Medulla oblongata (tissue), 1 donor: ENCODE measurements at regions not wholly inside any gene's neighbourhood (a gene's known extent, or its start where the extent isn't known, plus 50 kb on each side); places are given as distances from the start of the nearest gene placed in this dataset.
"Not testable (repeated sequence)": the region's sequence is repeated elsewhere in the genome, so short reads cannot be mapped to it uniquely, and the experiment has no call there.

Experiments used
- DNase-seq: peaks from one replicate; pipeline ENCODE4 v3.0.0-alpha.2; 2015; ENCODE audit errors: extremely low spot score

DNA sequence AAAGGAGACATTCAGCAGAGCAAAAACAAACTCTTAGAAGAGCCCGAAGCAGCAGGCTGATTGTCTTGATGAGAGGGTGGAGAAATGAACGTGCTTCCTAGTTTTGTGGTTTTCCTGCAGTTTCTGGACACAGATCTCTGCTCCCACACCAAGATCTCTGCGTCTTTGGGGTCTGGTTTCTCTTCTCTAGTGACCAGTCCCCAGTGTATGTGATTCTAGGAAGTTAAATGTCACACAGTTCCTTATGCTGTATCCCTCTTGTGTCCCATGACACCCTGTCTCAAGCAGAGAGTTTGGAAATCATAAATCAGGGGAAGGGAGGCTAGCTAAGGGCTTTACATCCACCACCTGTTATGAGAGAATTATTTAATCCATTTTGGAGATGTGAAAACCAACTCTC, 55.4 kb upstream of the KLF14 start:
- DNase-seq = no peak

DNA sequence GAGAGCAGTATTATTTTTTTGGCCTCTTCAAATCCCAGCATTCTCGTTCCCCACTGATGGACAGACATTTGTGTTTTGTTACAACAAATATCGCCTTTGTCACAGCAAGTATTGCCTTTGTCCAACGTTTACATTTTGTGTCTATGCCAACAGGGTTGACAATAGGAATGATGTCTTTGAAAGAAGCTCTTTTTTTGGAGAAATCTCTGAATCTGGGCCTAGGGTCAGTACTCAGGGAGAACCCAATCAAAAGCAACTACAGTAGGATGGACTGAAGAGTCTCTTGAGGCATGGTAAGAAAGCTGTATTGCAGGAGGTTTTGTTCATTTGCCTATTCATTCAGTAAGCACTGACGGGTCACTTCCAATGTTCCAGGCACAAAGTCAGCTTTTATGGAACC, 57.7 kb upstream of the KLF14 start:
- DNase-seq = peak; percentile 74

DNA sequence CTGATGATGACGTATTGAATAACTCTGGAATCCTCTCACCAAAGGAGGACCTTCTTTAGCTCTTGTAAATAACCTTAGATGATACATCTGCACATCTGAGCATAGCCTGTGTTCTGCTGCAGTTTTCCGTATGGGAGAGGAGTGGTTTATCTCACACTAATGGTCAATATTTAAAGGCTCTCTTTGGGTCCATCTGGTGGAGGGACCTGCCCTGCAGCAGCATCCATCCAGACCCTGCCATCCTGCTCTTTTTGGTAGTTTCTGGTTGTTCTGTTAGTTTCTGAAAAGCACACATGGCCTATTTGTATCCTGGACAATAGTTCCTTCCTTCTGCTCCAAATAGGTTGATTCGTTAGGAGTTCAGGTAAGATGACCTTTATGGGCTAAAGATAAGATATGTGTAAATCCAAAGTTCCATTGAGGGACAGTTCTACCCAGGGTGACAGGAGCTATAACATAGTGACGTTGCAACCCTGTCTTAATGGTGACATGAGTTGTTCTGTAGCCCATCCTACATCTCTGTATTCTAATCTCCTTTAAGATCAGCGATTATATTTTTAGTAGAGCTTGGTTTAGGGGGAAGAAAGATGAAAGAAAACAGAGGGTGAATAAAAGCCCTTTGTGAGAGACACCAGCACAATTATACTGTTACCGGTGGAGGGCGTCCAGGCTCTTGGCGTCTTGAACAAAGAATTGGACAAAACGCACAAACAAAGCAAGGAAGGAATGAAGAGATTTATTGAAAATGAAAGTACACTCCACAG, 60.0 kb upstream of the KLF14 start:
- peak; percentile 40 for DNase-seq

DNA sequence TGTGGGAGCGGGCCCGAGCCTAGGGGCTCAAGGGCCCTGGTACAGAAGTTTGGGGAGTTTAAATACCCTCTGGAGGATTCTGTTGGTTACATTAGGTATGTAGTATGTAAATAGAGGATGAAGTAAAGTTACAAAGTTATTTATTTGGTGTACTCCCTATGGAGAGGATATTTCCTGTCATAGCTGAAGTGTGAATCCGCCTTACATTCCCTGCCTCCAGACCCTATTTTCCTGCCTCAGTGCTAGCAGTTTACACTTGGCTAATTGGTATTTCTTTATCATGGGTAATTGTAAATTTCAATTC, 60.6 kb upstream of the KLF14 start:
- no peak for DNase-seq

DNA sequence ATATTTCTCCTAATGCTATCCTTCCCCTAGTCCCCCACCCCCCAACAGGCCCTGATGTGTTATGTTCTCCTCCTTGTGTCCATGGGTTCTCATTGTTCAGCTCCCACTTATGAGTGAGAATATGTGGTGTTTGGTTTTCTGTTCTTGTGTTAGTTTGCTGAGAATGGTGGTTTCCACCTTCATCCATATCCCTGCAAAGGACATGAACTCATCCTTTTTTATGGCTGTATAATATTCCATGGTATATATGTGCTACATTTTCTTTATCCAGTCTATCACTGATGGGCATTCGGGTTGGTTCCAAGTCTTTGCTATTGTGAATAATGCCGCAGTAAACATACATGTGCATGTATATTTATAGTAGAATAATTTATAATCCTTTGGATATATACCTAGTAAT, 62.4 kb upstream of the KLF14 start:
- DNase-seq = not testable (repeated sequence)

DNA sequence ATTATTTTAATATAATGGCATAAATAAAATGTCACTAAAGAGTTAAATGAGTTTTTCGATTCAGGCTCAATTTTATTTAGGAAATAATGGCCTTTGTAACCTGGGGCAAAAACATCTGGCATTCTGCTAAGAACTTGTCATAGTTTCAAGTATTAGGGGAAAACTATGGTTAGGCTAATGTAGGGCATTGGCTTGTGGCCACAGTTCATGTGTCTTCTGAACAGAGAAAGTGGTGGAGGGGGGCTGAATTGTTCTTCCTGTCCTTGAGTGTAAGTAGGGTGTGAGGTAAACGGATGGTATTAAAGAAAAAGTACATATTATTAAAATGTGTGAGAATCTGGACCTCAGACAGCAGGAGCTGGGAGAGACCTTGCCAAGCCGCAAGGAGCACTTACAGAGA, 69.1 kb upstream of the KLF14 start:
- DNase-seq = no peak

DNA sequence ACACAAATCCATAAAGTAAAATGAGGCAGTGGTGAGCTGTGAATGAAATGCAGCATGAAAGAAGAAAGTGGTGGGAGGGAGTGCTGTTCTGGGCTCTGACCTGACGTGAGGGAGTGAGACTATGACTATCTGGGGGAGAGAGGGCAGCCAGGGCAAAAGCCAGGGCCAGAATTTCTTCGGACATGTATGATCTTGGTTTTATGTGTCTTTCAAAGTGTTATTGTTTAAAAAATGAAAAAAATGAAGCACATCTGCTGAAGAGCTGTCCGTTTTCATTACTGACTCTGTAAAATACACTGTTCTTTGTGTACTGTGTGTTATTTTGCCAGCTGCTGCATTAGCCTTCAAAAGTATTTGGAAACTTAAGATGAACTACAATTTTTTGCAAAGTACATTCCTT, 70.2 kb upstream of the KLF14 start:
- DNase-seq = no peak

DNA sequence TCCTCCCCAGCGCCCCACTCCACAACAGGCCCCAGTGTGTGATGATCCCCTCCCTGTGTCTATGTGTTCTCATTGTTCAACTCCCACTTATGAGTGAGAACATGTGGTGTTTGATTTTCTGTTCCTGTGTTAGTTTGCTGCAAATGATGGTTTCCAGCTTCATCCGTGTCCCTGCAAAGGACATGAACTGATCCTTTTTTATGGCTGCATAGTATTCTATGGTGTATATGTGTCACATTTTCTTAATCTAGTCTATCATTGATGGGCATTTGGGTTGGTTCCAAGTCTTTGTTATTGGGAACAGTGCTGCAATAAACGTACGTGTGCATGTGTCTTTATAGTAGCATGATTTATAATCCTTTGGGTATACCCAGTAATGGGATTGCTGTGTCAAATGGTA, 78.8 kb upstream of the KLF14 start:
- DNase-seq = not testable (repeated sequence)

DNA sequence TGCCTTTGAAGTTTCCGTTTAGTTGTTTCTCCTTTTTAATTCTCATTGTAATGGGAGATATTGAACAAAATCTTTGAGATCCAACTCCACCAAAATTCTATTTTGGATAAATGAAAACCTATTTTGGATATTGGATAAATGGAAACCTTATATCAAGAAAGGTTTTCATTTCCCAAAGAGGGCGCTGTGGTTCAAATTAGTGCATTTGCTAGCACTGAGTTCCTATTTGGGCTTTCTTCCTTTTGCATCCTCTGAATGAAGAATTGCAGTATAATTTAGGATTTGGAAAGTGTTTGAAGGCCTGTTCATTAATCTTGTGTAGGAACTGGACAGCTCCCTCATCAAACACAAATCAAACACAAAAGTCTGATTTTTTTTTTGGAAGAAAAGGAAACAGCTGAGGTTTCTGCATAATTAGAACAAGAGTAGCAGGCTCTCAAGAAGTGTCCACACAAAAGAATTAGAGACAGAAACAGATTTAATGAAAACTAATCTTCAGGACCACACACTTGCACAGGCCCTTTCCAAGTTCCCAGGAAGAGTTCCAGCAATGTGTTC, 80.8 kb upstream of the KLF14 start:
- peak; percentile 24 for DNase-seq

DNA sequence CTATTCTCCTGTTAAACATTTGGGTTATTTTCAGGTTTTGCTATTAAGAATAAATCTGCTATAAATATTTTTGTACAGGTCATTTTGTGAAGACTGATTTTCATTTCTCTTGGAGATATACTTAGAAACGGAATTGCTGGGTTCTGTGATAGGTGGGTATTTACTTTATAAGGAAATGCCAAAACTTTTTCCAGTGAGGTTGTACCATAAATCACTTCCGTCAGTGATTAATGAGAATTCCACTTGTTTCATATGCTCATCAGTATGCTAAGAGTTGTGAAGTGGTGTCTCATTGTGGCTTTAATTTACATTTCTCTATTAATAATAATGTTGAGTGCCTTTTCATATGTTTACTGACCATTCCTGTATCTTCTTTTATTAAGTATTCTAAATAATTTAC, 84.0 kb upstream of the KLF14 start:
- DNase-seq = no peak

DNA sequence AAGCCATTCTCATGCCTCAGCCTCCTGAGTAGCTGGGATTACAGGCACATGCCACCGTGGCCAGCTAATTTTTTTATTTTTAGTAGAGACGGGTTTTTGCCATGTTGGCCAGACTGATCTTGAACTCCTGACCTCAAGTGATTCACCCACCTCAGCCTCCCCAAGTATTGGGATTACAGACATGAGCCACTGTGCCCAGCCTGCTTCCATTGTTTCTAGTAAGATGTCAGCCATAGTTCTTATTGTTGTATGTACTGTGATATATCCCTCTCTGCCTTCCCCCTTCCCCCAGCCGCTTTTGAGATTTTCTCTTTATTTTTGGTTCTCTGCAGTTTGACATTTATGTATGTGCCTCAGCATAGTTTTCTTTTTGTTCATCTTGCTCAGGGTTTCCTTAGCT, 87.9 kb upstream of the KLF14 start:
- no peak for DNase-seq

DNA sequence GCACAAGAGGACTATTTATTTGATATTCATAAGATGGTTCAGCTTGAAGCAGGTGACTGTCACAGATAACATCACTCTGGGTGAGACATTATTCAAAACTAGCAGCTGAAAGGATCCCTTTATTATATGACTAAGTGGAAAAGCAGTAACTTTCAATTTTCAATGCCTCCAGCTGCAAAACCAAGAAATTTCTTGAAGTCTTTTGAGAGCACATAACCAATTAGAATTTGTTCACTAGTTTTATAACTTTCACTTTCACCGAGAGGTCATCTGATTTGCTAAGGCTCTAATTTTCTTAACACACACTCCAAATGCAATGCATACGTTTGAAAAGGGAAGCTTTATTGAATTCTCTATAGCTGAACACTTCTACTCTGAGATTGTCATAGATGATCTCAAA, 88.6 kb upstream of the KLF14 start:
- no peak for DNase-seq

DNA sequence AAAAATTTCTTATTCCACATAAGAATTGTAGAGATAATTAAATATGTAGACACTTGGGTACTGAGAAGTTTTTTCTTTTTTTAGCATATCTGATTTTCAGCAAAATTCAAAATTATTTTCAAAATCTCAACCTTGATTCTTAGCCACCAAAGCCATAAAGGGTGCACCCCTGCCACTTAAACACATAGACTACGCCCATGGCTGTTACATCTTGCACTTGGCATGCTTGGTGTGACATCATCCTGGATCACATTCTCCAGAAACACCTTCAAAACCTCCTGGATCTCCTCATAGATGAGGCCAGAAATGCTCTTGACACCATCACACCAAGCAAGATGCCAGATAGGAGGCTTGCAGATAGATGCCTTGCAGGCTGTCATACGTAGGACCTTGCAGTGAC, 89.1 kb upstream of the KLF14 start:
- DNase-seq = no peak

DNA sequence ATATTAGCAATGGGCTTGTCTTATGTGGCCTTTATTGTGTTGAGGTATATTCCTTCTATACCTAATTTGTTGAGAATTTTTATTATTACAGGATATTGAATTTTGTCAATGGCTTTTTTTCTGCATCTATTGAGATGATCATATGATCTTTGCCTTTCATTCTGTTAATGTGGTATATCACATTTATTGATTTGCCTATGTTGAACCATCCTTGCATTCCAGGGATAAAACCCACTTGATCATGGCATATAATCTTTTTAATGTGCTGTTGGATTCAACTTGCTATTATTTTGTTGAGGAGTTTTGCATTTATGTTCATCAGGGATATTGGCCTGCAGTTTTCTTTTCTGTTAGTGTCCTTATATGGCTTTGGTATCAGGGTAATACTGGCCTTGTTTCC, 91.8 kb upstream of the KLF14 start:
- DNase-seq = no peak

DNA sequence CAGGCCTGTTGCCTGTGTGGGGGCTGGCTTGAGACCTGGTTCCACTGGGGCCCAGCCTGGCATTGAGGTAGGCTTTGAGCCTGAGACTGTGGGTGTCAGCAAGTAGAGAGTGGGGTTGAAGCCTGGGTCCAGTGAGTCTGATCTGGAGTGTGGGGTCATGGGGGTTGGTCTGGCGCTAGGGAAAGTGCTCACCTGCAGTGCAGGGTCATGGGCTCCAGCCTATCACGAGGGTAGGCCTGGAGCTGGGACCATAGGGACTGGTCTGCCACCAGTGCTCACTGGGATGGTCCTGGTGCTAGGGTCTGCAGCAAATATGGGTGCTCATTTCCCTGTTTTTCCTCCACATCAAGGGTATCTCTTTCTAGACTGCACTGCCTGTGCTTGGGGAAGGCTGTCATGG, 95.4 kb upstream of the KLF14 start:
- no peak for DNase-seq

DNA sequence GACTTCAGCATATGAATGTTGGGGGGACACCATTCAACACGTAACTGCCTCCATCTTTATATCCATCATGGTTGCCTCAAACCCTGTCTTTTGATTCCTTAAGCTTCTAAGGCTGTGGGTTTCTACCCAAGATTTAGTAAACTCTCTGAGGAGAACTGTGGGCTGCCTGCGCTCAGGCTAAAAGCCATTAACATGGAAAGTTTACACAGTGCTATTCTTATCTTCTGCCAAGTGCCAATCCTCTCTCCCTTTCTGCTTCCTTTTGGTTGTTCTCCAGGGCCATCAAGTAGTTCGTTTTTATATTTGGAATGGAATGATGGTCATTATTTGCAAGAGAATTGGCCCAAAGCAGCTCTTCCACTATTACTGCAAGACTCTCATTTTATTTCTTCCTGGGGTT, 97.3 kb upstream of the KLF14 start:
- DNase-seq = no peak

DNA sequence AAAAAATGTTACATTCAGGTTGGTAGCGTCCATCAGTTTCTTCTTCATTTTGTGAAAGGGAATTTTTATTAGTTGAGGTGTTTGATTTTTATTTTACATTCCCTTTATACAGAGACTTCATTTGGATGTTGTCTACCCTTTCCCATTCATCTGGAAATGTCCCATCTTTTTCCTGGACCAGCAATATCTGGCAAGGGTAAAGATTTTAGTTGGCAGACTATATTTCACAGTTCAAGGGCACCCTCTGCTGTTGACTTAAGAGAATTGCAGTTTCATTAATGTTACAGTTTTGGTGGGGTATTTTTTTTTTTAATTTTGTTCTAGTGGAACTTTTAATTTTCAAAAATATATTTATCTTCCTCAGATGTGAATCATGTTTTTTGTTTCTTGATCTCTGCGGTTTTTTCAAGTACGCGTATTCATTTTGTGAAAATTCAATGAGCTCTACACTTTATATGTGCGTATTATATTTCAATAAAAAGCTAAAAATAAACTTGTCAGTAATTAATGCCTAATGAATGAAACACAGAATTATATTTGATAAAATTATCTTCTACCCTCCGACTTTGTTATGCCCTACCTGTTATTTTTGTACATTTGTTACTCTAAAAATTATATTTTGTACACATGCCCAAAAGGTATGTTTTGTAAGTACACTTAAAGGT, 97.9 kb upstream of the KLF14 start:
- peak; percentile 68 for DNase-seq

DNA sequence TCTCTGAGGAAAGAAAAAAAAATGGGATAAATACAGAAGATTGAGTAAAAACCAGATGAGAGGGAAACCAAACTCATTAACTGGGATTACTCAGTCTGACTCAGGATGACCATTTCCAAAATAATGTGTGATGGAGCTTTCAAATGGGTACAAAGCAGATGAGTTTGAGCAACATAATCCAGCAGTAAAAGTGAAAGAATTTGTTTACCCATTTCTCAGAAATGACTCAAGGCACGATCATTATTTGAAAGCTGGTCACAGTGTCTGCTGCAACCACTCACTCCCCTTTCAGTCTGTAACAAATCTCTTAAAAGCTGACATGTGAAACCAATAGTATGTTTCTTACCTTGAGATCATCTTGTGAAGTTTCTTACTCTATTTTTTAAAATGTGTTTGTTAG, 104.7 kb upstream of the KLF14 start:
- no peak for DNase-seq

DNA sequence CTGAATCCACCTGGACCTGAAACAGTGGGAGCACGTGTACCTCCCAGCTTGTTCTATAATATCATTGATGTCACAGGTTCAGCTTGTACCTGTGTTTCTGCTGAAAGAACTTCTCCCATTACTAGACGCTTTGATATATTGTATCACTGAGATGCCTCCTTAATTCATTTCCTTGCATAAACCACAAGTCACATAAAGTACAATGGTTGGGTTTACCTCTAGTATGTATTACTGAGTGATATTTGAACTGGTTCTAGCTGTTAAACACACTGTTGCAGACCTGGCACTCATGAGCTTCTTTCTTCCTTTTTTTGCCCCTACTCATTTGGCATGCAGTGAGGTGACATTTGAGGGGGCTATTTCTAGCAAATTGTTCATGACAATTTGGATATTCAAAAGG, 106.6 kb upstream of the KLF14 start:
- no peak for DNase-seq

DNA sequence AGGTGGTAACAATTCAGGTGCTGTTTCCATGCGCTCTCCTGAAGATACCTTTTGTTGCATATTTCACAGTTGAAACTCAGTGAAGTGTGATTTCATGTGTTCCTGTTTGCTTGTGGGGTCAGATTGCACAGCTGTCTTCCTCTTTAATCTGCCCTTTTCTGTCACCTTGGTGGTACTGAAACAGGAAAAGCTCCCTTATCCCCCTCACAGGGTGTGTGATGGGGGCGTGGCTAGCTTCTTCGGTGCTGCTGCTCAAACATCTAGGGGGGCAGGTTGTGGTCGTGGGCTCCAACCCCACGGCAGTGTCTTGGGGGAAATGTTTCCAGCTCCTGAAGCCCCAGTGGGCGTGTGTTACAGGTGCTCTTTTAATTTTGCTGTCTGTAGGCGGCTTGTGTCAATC, 107.4 kb upstream of the KLF14 start:
- DNase-seq = no peak

DNA sequence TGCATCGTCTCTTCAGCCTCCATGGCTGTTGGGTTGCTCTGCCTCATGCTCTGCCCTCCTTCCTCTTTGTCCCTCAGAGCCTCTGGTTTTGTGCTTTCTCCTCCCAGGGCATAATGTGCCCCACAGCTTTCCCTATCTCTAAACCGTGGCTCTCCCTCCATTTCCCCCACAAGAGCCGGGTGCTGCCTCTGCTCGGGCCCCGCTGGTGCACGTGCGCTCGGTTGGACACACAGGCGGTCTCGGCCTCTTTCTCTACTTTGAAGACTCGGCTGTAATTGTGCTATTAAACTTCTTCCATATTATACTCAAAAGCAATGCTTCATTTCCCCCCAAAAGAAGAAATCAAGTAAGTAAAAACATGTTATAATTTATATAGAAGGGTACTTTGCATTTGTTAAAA, 109.7 kb upstream of the KLF14 start:
- DNase-seq = no peak

DNA sequence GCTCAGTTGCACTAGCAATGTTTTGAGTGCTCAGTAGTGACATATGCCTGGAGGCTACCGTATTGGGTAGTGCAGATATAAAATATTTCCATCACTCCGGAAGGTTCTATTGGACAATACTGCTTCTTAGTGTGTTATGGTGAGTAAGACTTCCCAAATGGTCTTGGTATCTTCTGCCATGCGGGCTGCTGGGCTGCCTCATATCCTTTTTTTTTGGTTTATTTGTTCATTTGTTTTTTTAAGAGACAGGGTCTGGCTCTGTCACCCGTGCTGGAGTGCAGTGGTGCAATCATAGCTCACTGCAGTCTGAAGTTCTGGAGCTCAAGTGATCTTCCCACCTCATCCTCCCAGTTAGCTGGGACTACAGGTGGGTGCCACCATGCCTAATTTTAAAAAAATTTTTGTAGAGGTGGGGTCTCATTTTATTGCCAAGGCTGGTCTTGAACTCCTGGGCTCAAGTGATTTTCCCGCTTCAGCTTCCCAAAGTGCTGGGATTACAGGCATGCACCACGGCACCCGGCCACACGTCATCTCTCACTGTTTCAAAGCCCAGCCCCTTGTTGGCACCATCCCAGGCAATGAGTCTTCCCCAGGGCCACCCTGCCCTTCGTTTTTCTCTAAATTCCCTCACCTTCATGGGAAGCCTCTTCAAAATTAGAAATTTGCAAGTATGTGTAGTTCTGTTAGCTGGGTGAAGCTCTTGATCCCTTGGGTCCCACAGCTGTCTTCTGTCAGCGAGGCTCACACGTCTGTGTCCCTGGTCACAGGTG, 111.0 kb upstream of the KLF14 start:
- DNase-seq = no peak

DNA sequence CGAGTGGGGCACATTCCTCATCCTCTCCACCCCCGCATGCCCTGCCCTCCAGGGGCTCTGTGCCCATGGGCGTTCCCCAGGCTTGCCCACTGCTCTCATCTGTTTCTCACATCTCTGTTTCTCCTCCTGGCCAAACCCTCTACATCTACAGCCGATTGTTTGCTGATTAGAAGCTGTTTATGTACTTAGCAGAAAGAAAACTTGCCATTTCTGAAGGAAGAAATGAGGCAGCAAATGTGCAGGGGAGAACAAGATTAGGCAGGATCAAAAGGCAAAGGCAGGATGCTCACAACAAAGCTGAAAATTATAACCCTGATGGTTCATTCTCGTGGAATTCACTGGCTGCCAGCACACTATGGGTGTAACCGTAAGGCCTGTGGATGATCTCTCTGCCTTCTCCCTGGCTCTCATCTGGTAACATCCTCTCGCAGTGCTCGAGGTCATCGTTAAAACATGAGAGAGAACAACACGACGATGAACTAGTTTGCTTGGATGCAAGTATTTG, 111.6 kb upstream of the KLF14 start:
- DNase-seq = no peak
